MM.1S (cell line): ENCODE measurements at regions not wholly inside any gene's neighbourhood (a gene's known extent, or its start where the extent isn't known, plus 50 kb on each side); places are given as distances from the start of the nearest gene placed in this dataset.

ENCODE experiments used
- EZH2 ChIP-seq: fragments of 300-600 bp; sonication (generic); optimal IDR thresholded peaks from 2 replicates; pipeline ENCODE3; 2017; ENCODE audit warnings: low read depth, mild to moderate bottlenecking, antibody characterized with exemption, low read length, mixed read lengths
- TF ChIP-seq, protein P1 (sequence below): fragments of 300-600 bp; sonication (generic); IDR thresholded peaks from 2 replicates; pipeline ENCODE4 v1.5.1; 2016; ENCODE audit warnings: antibody characterized with exemption, low read length, mixed read lengths

DNA sequence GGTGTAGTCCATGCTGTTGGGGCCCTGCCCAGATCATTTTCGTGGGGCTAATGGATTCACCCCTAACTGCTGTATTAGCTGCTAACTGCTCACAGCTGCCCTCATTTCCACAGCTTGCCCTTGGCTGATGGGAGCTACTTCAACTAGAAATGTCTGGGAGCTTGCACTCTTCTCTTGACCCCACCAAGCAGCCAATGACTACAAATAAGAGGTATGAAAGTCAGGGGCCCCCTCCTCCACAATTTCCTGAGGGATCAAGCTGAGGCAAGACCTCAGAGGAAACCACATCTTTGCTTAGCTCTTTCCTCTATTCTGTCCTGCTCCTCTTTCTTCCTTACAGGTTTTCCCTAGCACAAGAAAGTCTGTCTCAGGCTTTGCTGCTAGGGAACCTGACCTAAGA, 397.5 kb downstream of the MLLT3 start:
- TF ChIP-seq, protein P1, sequence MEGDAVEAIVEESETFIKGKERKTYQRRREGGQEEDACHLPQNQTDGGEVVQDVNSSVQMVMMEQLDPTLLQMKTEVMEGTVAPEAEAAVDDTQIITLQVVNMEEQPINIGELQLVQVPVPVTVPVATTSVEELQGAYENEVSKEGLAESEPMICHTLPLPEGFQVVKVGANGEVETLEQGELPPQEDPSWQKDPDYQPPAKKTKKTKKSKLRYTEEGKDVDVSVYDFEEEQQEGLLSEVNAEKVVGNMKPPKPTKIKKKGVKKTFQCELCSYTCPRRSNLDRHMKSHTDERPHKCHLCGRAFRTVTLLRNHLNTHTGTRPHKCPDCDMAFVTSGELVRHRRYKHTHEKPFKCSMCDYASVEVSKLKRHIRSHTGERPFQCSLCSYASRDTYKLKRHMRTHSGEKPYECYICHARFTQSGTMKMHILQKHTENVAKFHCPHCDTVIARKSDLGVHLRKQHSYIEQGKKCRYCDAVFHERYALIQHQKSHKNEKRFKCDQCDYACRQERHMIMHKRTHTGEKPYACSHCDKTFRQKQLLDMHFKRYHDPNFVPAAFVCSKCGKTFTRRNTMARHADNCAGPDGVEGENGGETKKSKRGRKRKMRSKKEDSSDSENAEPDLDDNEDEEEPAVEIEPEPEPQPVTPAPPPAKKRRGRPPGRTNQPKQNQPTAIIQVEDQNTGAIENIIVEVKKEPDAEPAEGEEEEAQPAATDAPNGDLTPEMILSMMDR, result no peak
- TF ChIP-seq EZH2, result no peak
